ENCODE measurements at regions not wholly inside any gene's neighbourhood (a gene's known extent, or its start where the extent isn't known, plus 50 kb on each side); places are given as distances from the start of the nearest gene placed in this dataset.
A peak's percentile ranks its signal among the peaks of the same experiment; 100 is the strongest.

GRCh38 chr14:76307786-76308780 lies 67.9 kb upstream of the ESRRB start:
- DNase-seq (ENCODE audit: low spot score in 2 of 2), result peak in 1 of 2 donors; percentile 68
- TF ChIP-seq CTCF (IDR thresholded peaks at IDR 0.05), result no peak
- TF ChIP-seq POLR2A (IDR thresholded peaks at IDR 0.05), result no peak
- WGBS, 2 donors, result 90% methylated on average over 15 of the region's 15 CpGs
- H3K4me3 ChIP-seq (ENCODE audit: low read depth, poor library complexity, severe bottlenecking), result no peak overlapping the region
- intact Hi-C loops (cut with DNase I; ENCODE audit: low total_unique reads), result no loop called here

- no peak overlapping the region for H3K4me3 ChIP-seq (ENCODE audit: low read depth, poor library complexity, severe bottlenecking)
- intact Hi-C loops (cut with DNase I; ENCODE audit: low total_unique reads), result no loop called here
- TF ChIP-seq POLR2A (IDR thresholded peaks at IDR 0.05), result no peak
- TF ChIP-seq CTCF (IDR thresholded peaks at IDR 0.05), result no peak
- peak in 1 of 2 donors; percentile 48 for DNase-seq (ENCODE audit: low spot score in 2 of 2)
- 69 to 71% methylated on average over 8 of the region's 8 CpGs for WGBS, 2 donors
Measured at GRCh38 chr14:76309572-76310162, 66.3 kb upstream of the ESRRB start.

GRCh38 chr14:76311079-76311758 lies 64.7 kb upstream of the ESRRB start:
- 44 to 45% methylated on average over 13 of the region's 13 CpGs for WGBS, 2 donors
- no peak for TF ChIP-seq CTCF (IDR thresholded peaks at IDR 0.05)
- no peak for TF ChIP-seq POLR2A (IDR thresholded peaks at IDR 0.05)
- intact Hi-C loops (cut with DNase I; ENCODE audit: low total_unique reads), result no loop called here
- DNase-seq (ENCODE audit: low spot score in 2 of 2), result peak in 1 of 2 donors; percentile 32
- no peak overlapping the region for H3K4me3 ChIP-seq (ENCODE audit: low read depth, poor library complexity, severe bottlenecking)

- no peak for DNase-seq (ENCODE audit: low spot score in 2 of 2)
- TF ChIP-seq POLR2A (IDR thresholded peaks at IDR 0.05) (no peak), CTCF (IDR thresholded peaks at IDR 0.05) (no peak)
- WGBS, 2 donors, result 64 to 72% methylated on average over 4 of the region's 4 CpGs
- no peak overlapping the region for H3K4me3 ChIP-seq (ENCODE audit: low read depth, poor library complexity, severe bottlenecking)
- intact Hi-C loops (cut with DNase I; ENCODE audit: low total_unique reads), result no loop called here
Measured at GRCh38 chr14:76312821-76313220, 63.1 kb upstream of the ESRRB start.

GRCh38 chr14:76313303-76313702 lies 62.6 kb upstream of the ESRRB start:
- H3K4me3 ChIP-seq (ENCODE audit: low read depth, poor library complexity, severe bottlenecking), result no peak overlapping the region
- WGBS, 2 donors, result 43% methylated on average over 4 of the region's 4 CpGs
- intact Hi-C loops (cut with DNase I; ENCODE audit: low total_unique reads), result no loop called here
- DNase-seq (ENCODE audit: low spot score in 2 of 2), result no peak
- TF ChIP-seq POLR2A (IDR thresholded peaks at IDR 0.05), result no peak

GRCh38 chr14:76313852-76314251 lies 62.1 kb upstream of the ESRRB start:
- TF ChIP-seq CTCF (IDR thresholded peaks at IDR 0.05) (no peak), POLR2A (IDR thresholded peaks at IDR 0.05) (no peak)
- intact Hi-C loops (cut with DNase I; ENCODE audit: low total_unique reads), result no loop called here
- no peak for DNase-seq (ENCODE audit: low spot score in 2 of 2)
- no peak overlapping the region for H3K4me3 ChIP-seq (ENCODE audit: low read depth, poor library complexity, severe bottlenecking)
- WGBS, 2 donors, result 53 to 61% methylated on average over 3 of the region's 3 CpGs

Data from lower leg skin (tissue), 4 donors.